HG03108 (cell line): ENCODE measurements at regions not wholly inside any gene's neighbourhood (a gene's known extent, or its start where the extent isn't known, plus 50 kb on each side); places are given as distances from the start of the nearest gene placed in this dataset.
"Not testable (repeated sequence)": the region's sequence is repeated elsewhere in the genome, so short reads cannot be mapped to it uniquely, and the experiment has no call there.

ENCODE experiments used
- ATAC-seq: cut with Tn5 transposase; IDR thresholded peaks from one replicate; pipeline ENCODE4 v1.9.1; 2021; ENCODE audit warnings: moderate library complexity; ENCODE audit not compliant: unreplicated experiment

GRCh38 chr3:144663456-144664436 lies 692.1 kb downstream of the DIPK2A start:
- no peak for ATAC-seq

- no peak for ATAC-seq
Observed at GRCh38 chr3:144665567-144666053, 694.0 kb downstream of the DIPK2A start.

DNA sequence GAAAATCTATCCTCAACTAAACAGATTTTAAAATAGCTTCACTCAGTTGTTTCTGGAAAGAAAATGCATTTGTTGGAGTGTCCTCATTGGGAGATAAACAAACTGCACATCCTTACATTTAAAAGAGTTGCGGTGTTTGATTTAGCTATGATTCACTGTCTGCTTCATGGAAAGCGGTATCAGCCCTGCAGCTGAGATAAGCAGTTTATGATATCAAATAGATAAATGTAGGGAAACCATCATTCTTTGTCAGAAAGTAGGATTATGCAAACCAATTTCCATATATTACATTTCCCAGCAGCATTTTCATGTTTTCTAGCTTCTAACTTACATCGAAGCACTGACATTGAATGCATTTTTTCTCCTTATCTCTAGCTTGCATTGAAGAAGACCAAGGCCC lies 698.9 kb downstream of the DIPK2A start:
- no peak for ATAC-seq

GRCh38 chr3:144677103-144677502 lies 705.5 kb downstream of the DIPK2A start:
- ATAC-seq: no peak

DNA sequence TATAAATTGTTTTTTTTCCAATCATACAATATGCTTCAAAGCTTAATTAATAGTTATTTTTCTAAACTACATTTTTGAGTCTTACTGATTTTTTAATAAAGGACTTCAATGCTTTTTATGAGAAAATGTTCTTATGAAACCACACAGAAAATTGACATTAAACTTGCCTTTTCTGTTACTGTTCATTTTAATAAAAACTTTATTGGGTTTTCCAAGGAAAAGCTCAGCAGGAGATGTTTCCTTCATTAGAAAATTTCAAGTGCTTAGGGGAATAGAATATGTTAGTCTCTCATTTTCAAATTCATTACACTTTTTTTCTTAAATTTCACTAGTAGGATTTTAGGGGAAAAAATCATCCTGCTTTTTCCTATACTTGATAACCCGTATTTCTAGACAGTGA lies 711.4 kb downstream of the DIPK2A start:
- no peak for ATAC-seq

DNA sequence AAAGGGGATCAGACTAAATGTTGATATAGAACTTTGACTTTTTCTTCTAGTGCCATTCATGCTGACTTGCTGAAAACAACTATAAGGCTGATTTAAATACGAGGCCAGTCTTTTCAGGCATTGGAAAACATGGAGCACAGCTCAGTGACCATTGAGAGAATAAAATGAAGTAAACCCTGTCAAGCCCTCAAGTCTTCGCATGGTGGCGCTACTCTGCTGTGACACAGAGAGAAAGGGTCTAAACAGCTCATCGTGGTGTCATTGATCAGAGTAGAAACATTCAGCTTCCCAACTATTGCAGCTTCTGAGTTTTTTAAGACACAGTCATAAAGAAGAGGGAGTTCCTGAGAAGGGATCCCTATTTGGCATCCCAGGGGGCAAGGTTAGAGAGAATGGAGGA lies 716.2 kb downstream of the DIPK2A start:
- ATAC-seq: no peak

GRCh38 chr3:144692488-144692887 lies 720.9 kb downstream of the DIPK2A start:
- no peak for ATAC-seq

DNA sequence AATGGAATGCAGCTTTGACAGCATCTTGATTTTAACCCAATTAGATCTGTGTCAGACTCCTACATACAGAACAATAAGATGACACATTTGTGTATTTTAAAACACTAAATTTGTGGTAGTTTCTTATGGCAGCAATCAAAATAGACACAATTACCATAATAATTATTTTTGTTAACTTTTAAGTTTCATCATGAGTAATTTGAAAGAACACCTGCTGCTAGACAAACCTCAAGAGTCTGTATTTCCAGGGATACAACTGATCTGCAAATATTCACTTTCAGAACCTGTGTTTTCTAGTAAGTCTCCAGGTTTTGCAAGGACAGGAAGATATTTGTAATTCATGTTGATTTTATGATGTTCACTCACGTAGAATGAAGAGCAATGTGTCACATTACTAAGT lies 736.8 kb downstream of the DIPK2A start:
- ATAC-seq: no peak

- ATAC-seq: no peak
Observed at GRCh38 chr3:144737281-144737680, 765.7 kb downstream of the DIPK2A start.

- no peak for ATAC-seq
Observed at GRCh38 chr3:144743225-144743668, 771.6 kb downstream of the DIPK2A start.

DNA sequence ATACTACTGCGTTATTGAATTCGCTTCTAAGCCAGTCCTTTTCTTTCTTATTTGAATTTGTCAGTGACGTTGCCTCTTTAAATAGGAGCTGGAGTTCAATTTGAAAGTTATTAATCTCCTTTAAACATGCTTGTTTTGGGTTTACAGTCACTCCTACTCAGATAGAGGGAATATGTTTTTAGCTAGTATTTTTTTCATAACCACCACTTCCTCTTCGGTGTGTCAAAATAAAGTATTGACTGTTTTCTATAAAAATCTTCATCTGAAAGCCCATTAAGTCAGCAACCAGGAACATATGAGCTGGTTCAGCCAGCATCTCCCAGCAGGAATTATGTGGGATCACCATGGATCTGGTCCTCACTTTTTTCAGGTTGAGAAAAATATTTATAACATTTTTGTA lies 772.9 kb downstream of the DIPK2A start:
- ATAC-seq: no peak

DNA sequence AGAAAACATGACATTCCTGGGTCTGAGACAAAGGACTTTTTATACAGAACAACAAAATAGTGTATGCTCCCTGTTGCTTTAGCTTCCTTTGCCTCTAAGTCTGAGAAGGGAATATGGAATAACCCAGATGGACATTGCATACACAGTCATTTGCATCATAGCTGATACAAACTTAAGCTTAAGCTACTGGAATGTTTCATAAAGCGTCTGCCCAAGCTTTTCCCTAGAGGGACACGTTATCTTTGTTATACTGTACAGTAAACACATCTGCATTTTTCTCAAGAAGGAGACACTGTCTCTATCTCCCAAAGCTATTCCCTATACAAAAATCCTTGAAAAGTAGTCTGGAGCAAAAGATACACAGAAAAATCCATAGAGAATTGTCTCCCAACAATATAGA lies 775.0 kb downstream of the DIPK2A start:
- ATAC-seq: no peak

DNA sequence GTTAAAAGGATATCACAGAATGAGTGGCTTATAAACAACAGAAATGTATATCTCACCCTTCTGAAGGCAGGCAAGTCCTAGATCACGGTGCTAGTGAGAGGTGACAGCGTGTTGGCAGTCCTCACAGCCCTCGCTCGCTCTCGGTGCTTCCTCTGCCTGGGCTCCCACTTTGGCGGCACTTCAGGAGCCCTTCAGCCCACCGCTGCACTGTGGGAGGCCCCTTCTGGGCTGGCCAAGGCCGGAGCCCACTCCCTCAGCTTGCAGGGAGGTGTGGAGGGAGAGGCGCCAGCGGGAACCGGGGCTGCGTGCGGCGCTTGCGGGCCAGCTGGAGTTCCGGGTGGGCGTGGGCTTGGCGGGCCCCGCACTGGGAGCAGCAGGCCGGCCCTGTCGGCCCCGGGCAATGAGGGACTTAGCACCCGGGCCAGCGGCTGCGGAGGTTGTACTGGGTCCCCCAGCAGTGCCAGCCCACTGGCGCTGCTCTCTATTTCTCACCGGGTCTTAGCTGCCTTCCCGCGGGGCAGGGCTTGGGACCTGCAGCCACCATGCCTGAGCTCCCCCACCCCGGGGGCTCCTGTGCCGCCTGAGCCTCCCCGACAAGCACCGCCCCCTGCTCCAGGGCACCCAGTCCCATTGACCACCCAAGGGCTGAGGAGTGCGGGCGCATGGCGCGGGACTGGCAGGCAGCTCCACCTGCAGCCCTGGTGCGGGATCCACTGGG lies 778.1 kb downstream of the DIPK2A start:
- not testable (repeated sequence) for ATAC-seq

DNA sequence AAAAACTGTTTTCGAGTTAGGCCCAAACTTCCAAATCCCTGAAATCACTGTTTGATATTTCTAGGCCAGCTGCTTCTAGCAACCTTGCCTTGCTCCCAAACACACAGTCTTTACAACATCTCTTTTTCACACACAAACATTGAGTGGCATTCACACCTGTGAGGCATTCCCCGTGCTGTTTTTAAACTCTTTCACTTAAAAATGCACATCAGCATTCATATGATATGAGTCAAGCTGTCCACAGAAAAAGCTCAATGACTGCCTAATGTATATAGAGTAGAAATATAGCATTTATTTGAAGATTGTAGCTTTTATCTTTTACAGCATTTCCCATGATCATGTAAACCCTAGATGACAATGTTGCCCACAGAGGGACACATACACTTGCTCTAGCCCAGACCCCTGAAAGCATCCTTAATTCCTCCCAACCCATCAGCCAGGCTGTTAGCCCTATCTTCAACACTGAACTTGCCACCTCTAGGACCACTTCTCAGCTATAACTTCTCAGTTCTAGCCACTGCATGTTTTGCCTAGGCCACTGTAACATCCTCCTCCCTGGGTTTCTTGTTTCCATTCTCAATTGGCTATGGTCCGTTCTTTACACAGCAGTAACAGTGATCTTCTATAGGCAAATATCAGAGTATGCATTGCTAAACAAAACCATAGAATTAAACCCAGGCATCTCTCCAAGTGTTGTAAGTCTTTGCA lies 782.6 kb downstream of the DIPK2A start:
- ATAC-seq: no peak

DNA sequence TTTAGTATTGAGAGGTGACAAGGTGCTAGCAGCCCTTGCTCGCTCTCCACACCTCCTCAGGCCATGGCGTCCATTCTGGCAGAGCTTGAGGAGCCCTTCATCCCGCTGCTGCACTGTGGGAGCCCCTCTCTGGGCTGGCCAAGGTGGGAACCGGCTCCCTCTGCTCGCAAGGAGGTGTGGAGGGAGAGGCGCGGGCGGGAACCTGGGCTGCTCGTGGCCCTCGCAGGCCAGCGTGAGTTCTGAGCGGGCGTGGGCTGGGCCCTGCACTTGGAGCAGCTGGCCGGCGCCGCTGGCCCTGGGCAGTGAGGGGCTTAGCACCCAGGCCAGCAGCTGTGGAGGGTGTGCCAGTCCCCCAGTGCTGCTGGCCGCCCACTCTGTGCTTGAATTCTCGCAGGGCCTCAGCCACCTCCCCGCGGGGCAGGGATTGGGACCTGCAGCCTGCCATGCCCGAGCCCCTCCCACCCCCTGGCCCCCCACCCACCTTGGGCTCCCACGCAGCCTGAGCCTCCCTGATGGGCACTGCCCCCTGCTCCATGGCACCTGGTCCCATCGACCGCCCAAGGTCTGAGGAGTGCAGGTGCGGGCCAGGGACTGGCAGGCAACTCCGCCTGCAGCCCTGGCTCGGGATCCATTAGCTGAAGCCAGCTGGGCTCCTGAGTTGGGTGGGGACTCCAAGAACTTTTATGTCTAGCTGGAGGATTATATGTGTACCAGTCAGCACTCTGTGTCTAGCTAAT lies 785.2 kb downstream of the DIPK2A start:
- ATAC-seq: no peak

GRCh38 chr3:144760831-144761230 lies 789.2 kb downstream of the DIPK2A start:
- ATAC-seq: no peak

DNA sequence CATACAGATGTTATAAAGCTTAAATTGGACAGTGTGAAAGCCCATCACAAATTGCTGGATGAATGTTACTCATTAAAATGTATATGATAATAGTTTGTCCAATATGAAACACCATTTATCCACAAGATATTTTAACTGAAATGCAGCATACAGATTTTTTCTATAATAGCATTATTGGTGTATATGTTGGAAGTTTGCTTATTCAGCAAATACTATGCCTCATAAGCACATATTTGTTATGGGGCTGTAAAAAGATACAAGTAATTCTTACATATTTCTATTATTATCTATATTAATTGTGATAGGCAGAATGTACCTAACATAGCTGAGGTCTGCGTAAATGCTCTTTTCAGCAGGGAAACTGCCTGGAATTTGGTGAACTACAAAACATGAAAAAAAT lies 790.5 kb downstream of the DIPK2A start:
- no peak for ATAC-seq

DNA sequence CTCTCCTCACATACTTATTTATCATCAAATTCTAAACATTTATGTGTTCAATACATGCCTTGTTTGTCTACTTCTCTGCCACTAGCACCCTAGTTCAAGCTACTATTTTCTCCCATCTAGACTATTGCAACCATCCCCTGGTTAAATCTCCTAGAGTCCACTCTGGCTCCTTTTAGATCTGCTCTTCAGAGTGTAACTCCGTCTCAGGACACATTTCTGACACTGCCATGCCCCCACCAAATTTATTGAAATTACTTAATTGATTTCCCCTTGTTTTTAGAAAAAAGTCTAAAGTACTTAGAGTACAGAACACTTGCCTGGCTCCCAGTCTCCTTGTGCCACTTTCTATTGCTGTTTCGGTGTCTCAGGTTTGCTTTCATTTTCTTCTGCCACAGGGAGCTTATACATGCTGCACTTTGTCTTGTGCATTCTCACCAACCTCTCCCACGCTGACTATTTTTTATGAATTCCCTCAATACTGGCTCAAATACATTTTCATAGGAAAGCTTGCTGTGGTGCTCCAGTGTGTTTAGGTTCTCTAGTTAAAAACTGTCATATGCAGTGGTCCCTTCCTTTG lies 792.3 kb downstream of the DIPK2A start:
- peak; percentile 63 for ATAC-seq

- no peak for ATAC-seq
Observed at GRCh38 chr3:144770281-144770680, 798.7 kb downstream of the DIPK2A start.

DNA sequence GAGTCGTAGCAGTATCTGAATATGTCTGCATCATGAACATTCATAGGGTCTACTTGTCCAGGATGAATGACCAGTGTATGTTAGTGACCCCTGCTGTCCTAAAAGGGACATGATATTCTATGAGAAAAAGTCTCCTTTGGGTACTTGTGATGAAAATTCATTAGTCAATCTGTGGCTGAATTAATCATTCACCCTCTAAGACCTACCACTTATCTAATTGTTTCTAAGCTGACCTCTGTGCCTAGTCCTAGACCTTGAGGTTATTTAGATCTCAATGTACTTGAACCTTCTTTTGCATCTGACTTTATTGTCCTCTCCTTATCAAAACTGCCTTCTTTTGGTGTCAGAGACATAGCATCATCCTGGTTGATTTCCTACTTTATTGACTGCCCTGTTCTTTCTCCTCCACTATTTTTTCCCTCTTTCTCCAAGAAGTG lies 799.3 kb downstream of the DIPK2A start:
- ATAC-seq: no peak
